ENCODE measurements at regions not wholly inside any gene's neighbourhood (a gene's known extent, or its start where the extent isn't known, plus 50 kb on each side); places are given as distances from the start of the nearest gene placed in this dataset.

GRCh38 chr4:175444512-175444911, 367.6 kb downstream of the GPM6A start:
- TF ChIP-seq CTCF (IDR thresholded peaks at IDR 0.05) = no peak
- TF ChIP-seq EP300 (IDR thresholded peaks at IDR 0.05) = no peak
